A549 (cell line): ENCODE measurements at regions not wholly inside any gene's neighbourhood (a gene's known extent, or its start where the extent isn't known, plus 50 kb on each side); places are given as distances from the start of the nearest gene placed in this dataset.

ENCODE experiments used
- ATAC-seq, 2 experiments: fragments of 200-7000 bp in 1 of 2; fragments of >200 bp in 1 of 2; cut with Nextera tagmentation in 1 of 2; cut with Tn5 transposase in 1 of 2; 3 replicates each; pipeline versions ENCODE4 v1.8.0 to v1.9.1; 2018 to 2020; ENCODE audit warnings: mild to moderate bottlenecking in 1 of 2, moderate library complexity in 1 of 2
- CTCF ChIA-PET: fragments of 300-600 bp; sonication (Branson Sonifier 250); formaldehyde crosslinking; extraction: SDS; loops from one replicate; lab custom pipeline; 2021; ENCODE audit warnings: antibody characterized with exemption, inconsistent platforms; lab: Yijun Ruan, JAX
- POLR2A ChIA-PET: fragments of 350-600 bp; formaldehyde crosslinking; extraction: SDS; loops from one replicate; lab custom pipeline; 2021; ENCODE audit warnings: antibody characterized with exemption, inconsistent platforms; lab: Yijun Ruan, JAX
- DNase-seq, 2 experiments: peaks; one replicate each; pipeline versions ENCODE4 v3.0.0 to v3.0.0-alpha.2; 2011 to 2016; ENCODE audit warnings: low read depth in 1 of 2, low spot score in 1 of 2
- FAIRE-seq: peaks from 2 replicates; lab custom pipeline; 2011; peaks lifted over from hg19 to GRCh38; lab: Jason Lieb, UNC
- H3K27ac ChIP-seq, 2 experiments: fragments of >200 bp; sonication (Bioruptor Twin); formaldehyde crosslinking; 3 replicates each; pipeline ENCODE4 v1.5.1; 2016 to 2017
- H3K4me1 ChIP-seq: fragments of >200 bp; sonication (Bioruptor Twin); formaldehyde crosslinking; 3 replicates; pipeline ENCODE4 v1.6.1; 2016
- H3K4me2 ChIP-seq: fragments of >200 bp; sonication (Bioruptor Twin); formaldehyde crosslinking; 3 replicates; pipeline ENCODE4 v1.6.1; 2016
- H3K4me3 ChIP-seq: fragments of >200 bp; sonication (Bioruptor Twin); formaldehyde crosslinking; 3 replicates; pipeline ENCODE4 v1.5.1; 2016
- H3K9me3 ChIP-seq: fragments of >200 bp; sonication (Bioruptor Twin); formaldehyde crosslinking; 3 replicates; pipeline ENCODE4 v1.6.1; 2016
- BHLHE40 ChIP-seq: IDR thresholded peaks from 2 replicates; pipeline ENCODE4 v1.6.1; 2012; ENCODE audit warnings: low read depth, low read length, inconsistent platforms
- CBX8 ChIP-seq: fragments of 200-600 bp; sonication (generic); IDR thresholded peaks from 2 replicates; pipeline ENCODE4 v1.6.1; 2016
- CHD2 ChIP-seq: fragments of 150-350 bp; IDR thresholded peaks from 2 replicates; pipeline ENCODE4 v1.6.1; 2014; ENCODE audit warnings: low read length; ENCODE audit not compliant: partially characterized antibody
- CTCF ChIP-seq: fragments of >200 bp; sonication (Bioruptor Twin); formaldehyde crosslinking; IDR thresholded peaks from 3 replicates; pipeline ENCODE4 v1.5.1; 2016
- E2F6 ChIP-seq: IDR thresholded peaks from 2 replicates; pipeline ENCODE4 v1.6.1; 2012; ENCODE audit warnings: low read depth, borderline replicate concordance
- FOSB ChIP-seq: fragments of 250-450 bp; sonication (Bioruptor Pico); IDR thresholded peaks from 2 replicates; pipeline ENCODE4 v1.5.0; 2020; ENCODE audit warnings: mild to moderate bottlenecking, moderate library complexity
- HEYL ChIP-seq: fragments of 250-450 bp; sonication (Bioruptor Pico); IDR thresholded peaks from 2 replicates; pipeline ENCODE4 v1.8.0; 2021; ENCODE audit warnings: mild to moderate bottlenecking, moderate library complexity
- HMGXB4 ChIP-seq: fragments of 250-450 bp; sonication (Bioruptor Pico); IDR thresholded peaks from 2 replicates; pipeline ENCODE4 v1.5.0; 2021; ENCODE audit warnings: mild to moderate bottlenecking, moderate library complexity, borderline replicate concordance
- HOXB13 ChIP-seq: fragments of 250-450 bp; sonication (Bioruptor Pico); IDR thresholded peaks from 2 replicates; pipeline ENCODE4 v1.5.0; 2020; ENCODE audit warnings: low read depth, mild to moderate bottlenecking, moderate library complexity
- JUNB ChIP-seq: fragments of >200 bp; sonication (Bioruptor Twin); formaldehyde crosslinking; IDR thresholded peaks from 2 replicates; pipeline ENCODE4 v1.6.1; 2016
- KDM1A ChIP-seq: fragments of 200-600 bp; sonication (generic); IDR thresholded peaks from 2 replicates; pipeline ENCODE4 v1.6.1; 2016; ENCODE audit warnings: low read depth, mild to moderate bottlenecking
- MAX ChIP-seq: IDR thresholded peaks from 2 replicates; pipeline ENCODE4 v1.6.1; 2012
- NFE2L2 ChIP-seq: fragments of 150-350 bp; conservative IDR thresholded peaks from 2 replicates; pipeline ENCODE4 v1.6.1; 2014; ENCODE audit warnings: low read length
- NPAS2 ChIP-seq: fragments of 250-450 bp; sonication (Bioruptor Pico); IDR thresholded peaks from 2 replicates; pipeline ENCODE4 v1.8.0; 2022; ENCODE audit warnings: mild to moderate bottlenecking, moderate library complexity, borderline replicate concordance
- PHF8 ChIP-seq: fragments of 200-600 bp; sonication (generic); IDR thresholded peaks from 2 replicates; pipeline ENCODE4 v1.6.1; 2016; ENCODE audit warnings: low read depth, mild to moderate bottlenecking, antibody characterized with exemption, moderate library complexity, borderline replicate concordance
- RAD21 ChIP-seq, 2 experiments: fragments of >200 bp in 1 of 2; sonication (Bioruptor Twin) in 1 of 2; formaldehyde crosslinking in 1 of 2; IDR thresholded peaks in 1 of 2; conservative IDR thresholded peaks in 1 of 2; 2 replicates in 1 of 2; 3 replicates in 1 of 2; pipeline ENCODE4 v1.6.1; 2012 to 2018; ENCODE audit warnings: inconsistent platforms in 1 of 2
- RCOR1 ChIP-seq: fragments of 150-350 bp; IDR thresholded peaks from 2 replicates; pipeline ENCODE4 v1.6.1; 2014; ENCODE audit warnings: antibody characterized with exemption, low read length, low read depth
- REST ChIP-seq: fragments of 200-600 bp; sonication (generic); IDR thresholded peaks from 2 replicates; pipeline ENCODE4 v1.6.1; 2016; ENCODE audit warnings: antibody characterized with exemption, mild to moderate bottlenecking, moderate library complexity
- RFX5 ChIP-seq: fragments of 450-650 bp; IDR thresholded peaks from 2 replicates; pipeline ENCODE4 v1.7.1; 2014; ENCODE audit warnings: antibody characterized with exemption, mild to moderate bottlenecking, moderate library complexity
- SREBF2 ChIP-seq: fragments of 450-650 bp; IDR thresholded peaks from 2 replicates; pipeline ENCODE4 v1.6.1; 2014; ENCODE audit warnings: mild to moderate bottlenecking, moderate library complexity
- TFCP2L1 ChIP-seq: fragments of 250-450 bp; sonication (Bioruptor Pico); IDR thresholded peaks from 2 replicates; pipeline ENCODE4 v1.5.0; 2021; ENCODE audit warnings: mild to moderate bottlenecking
- TP53 ChIP-seq: fragments of 250-450 bp; sonication (Bioruptor Pico); IDR thresholded peaks from 2 replicates; pipeline ENCODE4 v1.5.0; 2021; ENCODE audit warnings: mild to moderate bottlenecking, moderate library complexity
- WGBS: methylation state at CpG from one replicate; pipeline ENCODE4 v1.1.6; 2017; ENCODE audit errors: missing lambda C conversion rate; 5-methylcytosine and 5-hydroxymethylcytosine counted together

- TF ChIP-seq CTCF (no peak), E2F6 (no peak), CBX8 (no peak), TP53 (CRISPR knock-in tag) (no peak), MAX (no peak), RCOR1 (no peak), HOXB13 (CRISPR knock-in tag) (no peak), SREBF2 (no peak), CHD2 (no peak), BHLHE40 (no peak), HMGXB4 (CRISPR knock-in tag) (no peak), RFX5 (no peak), KDM1A (no peak), REST (no peak), PHF8 (no peak), RAD21 (conservative IDR thresholded peaks at IDR 0.05 in 1 of 2, IDR thresholded peaks at IDR 0.05 in 1 of 2) (no peak), JUNB (no peak), NFE2L2 (no peak), FOSB (no peak)
- Histone ChIP-seq H3K4me2 (no peak overlapping the region), H3K4me1 (no peaks in the 10 kb centered on the region), H3K4me3 (no peak overlapping the region), H3K9me3 (no peaks in the 10 kb centered on the region), H3K27ac (no peak overlapping the region)
- ATAC-seq = no peak
- no peak for FAIRE-seq
- ChIA-PET POLR2A (no interaction called here), CTCF (interaction anchor here (0.8 to 1.2 kb wide), 2 partner anchors 13 to 186 kb away, joined by 3 to 5 read pairs; no protein-coding TSS in a partner anchor)
- 53% methylated on average over 4 of the region's 5 CpGs for WGBS
- no peak for DNase-seq
Measured at GRCh38 chr18:49673281-49673680, 111.4 kb downstream of the LIPG start.

- H3K4me3 ChIP-seq = no peak overlapping the region
- no peaks in the 10 kb centered on the region for H3K9me3 ChIP-seq
- WGBS = 24% methylated on average over 1 of the region's 1 CpG
- H3K4me1 ChIP-seq = no peaks in the 10 kb centered on the region
- no peak for ATAC-seq
- POLR2A ChIA-PET = no interaction called here
- TF ChIP-seq CBX8 (no peak), HEYL (CRISPR knock-in tag) (no peak), TFCP2L1 (CRISPR knock-in tag) (no peak), RAD21 (conservative IDR thresholded peaks at IDR 0.05 in 1 of 2, IDR thresholded peaks at IDR 0.05 in 1 of 2) (no peak), NPAS2 (CRISPR knock-in tag) (no peak)
- H3K27ac ChIP-seq = no peak overlapping the region
- DNase-seq = no peak
- CTCF ChIA-PET = interaction anchor here (0.8 to 1.2 kb wide), 2 partner anchors 13 to 187 kb away, joined by 3 to 5 read pairs; no protein-coding TSS in a partner anchor
- no peak overlapping the region for H3K4me2 ChIP-seq
- FAIRE-seq = no peak
Measured at GRCh38 chr18:49672853-49673252, 111.0 kb downstream of the LIPG start.
